Endodermal cell (in vitro differentiated cells): ENCODE measurements at regions not wholly inside any gene's neighbourhood (a gene's known extent, or its start where the extent isn't known, plus 50 kb on each side); places are given as distances from the start of the nearest gene placed in this dataset.

Experiments used
- DNase-seq: peaks from one replicate; pipeline ENCODE4 v3.0.0-alpha.2; 2017
- H3K27ac ChIP-seq: 2 replicates; pipeline ENCODE4 v1.5.1; 2013; ENCODE audit warnings: mild to moderate bottlenecking, low read depth, low read length, moderate library complexity
- H3K27me3 ChIP-seq: 2 replicates; pipeline ENCODE4 v1.6.1; 2013; ENCODE audit warnings: mild to moderate bottlenecking, low read length, moderate library complexity; ENCODE audit not compliant: insufficient read depth, control insufficient read depth, poor library complexity, severe bottlenecking
- H3K36me3 ChIP-seq: 2 replicates; pipeline ENCODE4 v1.7.0; 2013; ENCODE audit warnings: mild to moderate bottlenecking, low read length, moderate library complexity; ENCODE audit not compliant: control insufficient read depth, insufficient read depth
- H3K4me1 ChIP-seq: one replicate; pipeline ENCODE4 v1.7.0; 2013; ENCODE audit warnings: low read length; ENCODE audit not compliant: control insufficient read depth, insufficient read depth
- H3K4me3 ChIP-seq: 2 replicates; pipeline ENCODE4 v1.5.1; 2013; ENCODE audit warnings: mild to moderate bottlenecking, low read length, moderate library complexity
- H3K9ac ChIP-seq: 2 replicates; pipeline ENCODE4 v1.6.1; 2013; ENCODE audit warnings: mild to moderate bottlenecking, low read length, moderate library complexity; ENCODE audit not compliant: poor library complexity, severe bottlenecking; ENCODE audit errors: extremely low read depth
- H3K9me3 ChIP-seq: 2 replicates; pipeline ENCODE4 v1.6.1; 2013; ENCODE audit warnings: mild to moderate bottlenecking, low read length, moderate library complexity; ENCODE audit not compliant: control insufficient read depth
- H3K27ac Mint-ChIP-seq: 2 replicates; pipeline ENCODE4 v1.8.0; 2020; ENCODE audit warnings: mixed read lengths
- H3K27me3 Mint-ChIP-seq: 2 replicates; pipeline ENCODE4 v1.8.0; 2021; ENCODE audit warnings: mild to moderate bottlenecking, mixed read lengths; ENCODE audit not compliant: insufficient read depth
- H3K36me3 Mint-ChIP-seq: 2 replicates; pipeline ENCODE4 v1.8.0; 2020; ENCODE audit warnings: low read depth, mixed read lengths
- H3K4me1 Mint-ChIP-seq: 2 replicates; pipeline ENCODE4 v1.8.0; 2020; ENCODE audit warnings: mixed read lengths
- H3K4me3 Mint-ChIP-seq: 2 replicates; pipeline ENCODE4 v1.8.0; 2020; ENCODE audit warnings: mild to moderate bottlenecking, moderate library complexity, mixed read lengths
- H3K9me3 Mint-ChIP-seq: 2 replicates; pipeline ENCODE4 v1.8.0; 2020; ENCODE audit warnings: mild to moderate bottlenecking, mixed read lengths
- CTCF ChIP-seq: fragments of 200-600 bp; sonication (generic); conservative IDR thresholded peaks from 2 replicates; pipeline ENCODE4 v1.5.0; 2021; ENCODE audit warnings: antibody characterized with exemption, mild to moderate bottlenecking
- WGBS, 2 experiments: methylation state at CpG; one replicate each; pipeline versions ENCODE4 v1.1.5 to v1.1.7; 2013; ENCODE audit warnings: missing lambda C conversion rate in 2 of 2, mixed read lengths in 1 of 2; ENCODE audit not compliant: insufficient coverage in 1 of 2, insufficient read length in 1 of 2; 5-methylcytosine and 5-hydroxymethylcytosine counted together

DNA sequence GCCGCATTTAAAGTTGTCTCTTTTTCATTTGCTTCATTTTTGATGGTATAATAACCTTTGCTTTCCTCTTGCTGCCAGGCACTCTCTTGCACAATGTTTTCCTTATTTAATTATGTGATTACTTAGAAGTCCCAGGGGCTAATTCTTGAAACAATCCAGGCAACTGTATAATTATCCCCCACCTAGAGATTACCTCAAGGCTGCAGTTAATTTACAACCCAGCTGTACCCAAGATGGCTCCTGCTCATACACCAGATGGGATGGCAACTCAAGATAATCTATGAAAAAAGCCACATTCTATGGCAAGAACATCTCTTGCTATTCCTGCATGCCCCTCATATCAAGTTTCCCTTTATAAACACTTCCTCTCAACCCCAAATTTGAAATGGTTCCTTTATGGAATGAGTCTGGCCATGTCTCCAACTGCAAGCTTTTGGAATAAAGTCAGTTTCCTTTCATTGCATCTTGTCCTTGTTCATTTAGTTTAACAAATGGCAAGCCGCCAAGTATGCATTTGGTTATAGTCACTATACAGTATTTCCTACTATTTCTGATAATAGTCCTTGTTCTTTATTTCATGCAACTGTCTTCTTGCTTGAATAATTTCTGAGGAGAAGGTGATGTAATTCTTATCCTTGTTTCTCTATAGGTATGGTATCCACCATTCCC is 1042.6 kb downstream of the PLA2G4A start:
- H3K27ac Mint-ChIP-seq: peak overlapping the region; percentile 34
- no peaks in the 10 kb centered on the region for H3K36me3 Mint-ChIP-seq
- WGBS, 2 experiments: 47% methylated on average over 2 of the region's 2 CpGs; no CpG with 5 or more reads in 1 of the 2 experiments
- H3K4me3 ChIP-seq: no peak overlapping the region
- no peaks in the 10 kb centered on the region for H3K4me1 ChIP-seq
- no peaks in the 10 kb centered on the region for H3K36me3 ChIP-seq
- no peak overlapping the region for H3K9ac ChIP-seq
- H3K4me3 Mint-ChIP-seq: no peak overlapping the region
- DNase-seq: no peak
- H3K9me3 ChIP-seq: no peaks in the 10 kb centered on the region
- H3K9me3 Mint-ChIP-seq: peaks cover 9% of the 10 kb centered on the region
- H3K27me3 Mint-ChIP-seq: no peaks in the 10 kb centered on the region
- no peaks in the 10 kb centered on the region for H3K27me3 ChIP-seq
- H3K27ac ChIP-seq: no peak overlapping the region
- no peak for TF ChIP-seq CTCF
- peaks cover 20% of the 10 kb centered on the region for H3K4me1 Mint-ChIP-seq

- Mint-ChIP-seq H3K9me3 (peaks cover 9% of the 10 kb centered on the region), H3K27me3 (no peaks in the 10 kb centered on the region), H3K27ac (no peak overlapping the region), H3K4me1 (peaks cover 31% of the 10 kb centered on the region), H3K4me3 (no peak overlapping the region), H3K36me3 (no peaks in the 10 kb centered on the region)
- no peak for DNase-seq
- Histone ChIP-seq H3K36me3 (no peaks in the 10 kb centered on the region), H3K27ac (no peak overlapping the region), H3K4me1 (peaks cover 4% of the 10 kb centered on the region), H3K27me3 (no peaks in the 10 kb centered on the region), H3K9ac (no peak overlapping the region), H3K4me3 (no peak overlapping the region), H3K9me3 (no peaks in the 10 kb centered on the region)
- 88 to 90% methylated on average over 2 to 3 of the region's 3 CpGs for WGBS, 2 experiments
- no peak for TF ChIP-seq CTCF
Observed at GRCh38 chr1:187872550-187872949, 1043.8 kb downstream of the PLA2G4A start.

DNA sequence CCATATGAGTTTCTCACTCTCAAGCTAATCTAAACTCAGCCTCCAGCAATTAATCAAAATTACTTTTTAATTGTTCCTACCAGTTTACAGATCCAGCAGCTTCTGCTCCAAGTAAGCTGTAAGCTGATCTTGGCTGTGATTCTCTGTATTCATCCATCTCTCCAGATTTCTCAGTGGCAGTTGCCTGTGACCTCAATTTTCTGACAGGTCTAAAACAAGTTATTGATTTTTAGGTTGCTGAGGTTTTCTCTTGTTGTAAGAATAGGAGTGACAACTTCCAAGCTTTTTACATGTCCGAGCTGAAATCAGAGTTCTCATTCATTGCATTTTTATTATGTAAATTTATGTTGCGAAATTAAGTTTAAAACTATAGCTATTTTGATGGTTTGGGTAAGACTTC is 1044.4 kb downstream of the PLA2G4A start:
- Mint-ChIP-seq H3K27ac (no peak overlapping the region), H3K36me3 (no peaks in the 10 kb centered on the region), H3K9me3 (peaks cover 9% of the 10 kb centered on the region), H3K4me3 (no peak overlapping the region), H3K27me3 (no peaks in the 10 kb centered on the region), H3K4me1 (peaks cover 33% of the 10 kb centered on the region)
- WGBS, 2 experiments: 88% methylated on average over 2 of the region's 2 CpGs; no CpG with 5 or more reads in 1 of the 2 experiments
- no peak overlapping the region for H3K4me3 ChIP-seq
- H3K9me3 ChIP-seq: no peaks in the 10 kb centered on the region
- H3K27ac ChIP-seq: no peak overlapping the region
- no peak overlapping the region for H3K9ac ChIP-seq
- no peaks in the 10 kb centered on the region for H3K36me3 ChIP-seq
- H3K27me3 ChIP-seq: no peaks in the 10 kb centered on the region
- no peak for DNase-seq
- peaks cover 4% of the 10 kb centered on the region for H3K4me1 ChIP-seq
- no peak for TF ChIP-seq CTCF
